ENCODE measurements at regions not wholly inside any gene's neighbourhood (a gene's known extent, or its start where the extent isn't known, plus 50 kb on each side); places are given as distances from the start of the nearest gene placed in this dataset.
A peak's percentile ranks its signal among the peaks of the same experiment; 100 is the strongest.
"Not testable (repeated sequence)": the region's sequence is repeated elsewhere in the genome, so short reads cannot be mapped to it uniquely, and the experiment has no call there.

DNA sequence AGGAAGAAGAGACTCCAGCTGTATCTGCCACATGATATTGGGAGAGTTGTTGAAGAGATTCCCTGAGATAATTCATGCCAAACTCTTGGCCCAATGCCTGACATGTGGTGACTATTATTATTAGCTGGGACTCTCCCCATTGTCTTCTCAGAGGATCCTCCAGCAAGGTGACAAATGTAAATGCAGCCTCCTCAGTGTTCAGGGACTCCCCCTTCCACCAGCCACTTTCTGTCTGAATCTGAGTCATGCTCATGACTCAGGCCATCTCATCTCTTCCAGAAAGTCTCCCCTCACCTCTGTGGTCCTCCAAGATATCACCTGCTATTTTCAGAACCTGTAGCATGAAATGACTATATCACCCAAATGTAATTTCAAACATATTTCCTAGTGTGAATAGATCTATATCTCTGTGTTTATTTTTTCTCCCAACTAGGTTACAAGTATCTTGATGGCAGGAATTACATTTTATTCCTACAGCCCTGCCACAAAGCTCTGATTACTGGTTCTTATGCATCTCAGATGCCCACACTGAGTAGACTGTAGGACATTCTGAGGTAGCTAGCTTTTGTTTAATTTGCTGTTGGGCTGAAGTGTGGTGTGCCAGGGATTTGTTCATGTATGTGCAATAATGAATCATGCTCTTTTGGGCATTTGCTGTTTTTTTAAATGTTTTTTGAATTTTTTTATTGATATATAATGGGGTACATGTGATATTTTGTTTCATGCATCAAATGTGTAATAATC, 126.6 kb upstream of the IL12B start:
- peak; percentile 23 to 25 for DNase-seq (ENCODE audit: low read depth in 2 of 2)

DNA sequence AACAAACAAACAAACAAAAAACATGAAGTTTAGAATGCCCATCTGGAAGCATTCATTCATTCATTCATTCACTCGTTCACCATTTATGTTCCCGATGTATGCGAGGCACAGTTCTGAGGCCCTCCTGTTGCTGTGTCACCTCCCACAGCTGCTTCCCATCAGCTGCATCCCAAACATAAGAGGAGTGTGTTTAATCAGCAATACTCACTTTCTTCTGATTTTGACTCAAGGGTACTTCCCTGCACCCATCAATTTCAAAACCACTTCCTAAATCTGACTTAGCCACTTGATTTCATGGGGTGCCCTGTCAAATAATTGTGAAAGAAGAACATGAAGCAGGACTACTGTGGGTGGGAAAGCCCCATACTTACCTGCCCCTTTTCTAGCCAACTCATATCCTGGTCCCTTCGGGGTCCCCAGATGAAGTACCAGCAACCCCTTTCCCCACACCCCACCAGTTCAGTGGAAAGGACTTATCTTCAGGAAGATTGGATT, 128.0 kb upstream of the IL12B start:
- peak in 1 of 2 donors; percentile 8 for DNase-seq (ENCODE audit: low read depth in 2 of 2)

DNA sequence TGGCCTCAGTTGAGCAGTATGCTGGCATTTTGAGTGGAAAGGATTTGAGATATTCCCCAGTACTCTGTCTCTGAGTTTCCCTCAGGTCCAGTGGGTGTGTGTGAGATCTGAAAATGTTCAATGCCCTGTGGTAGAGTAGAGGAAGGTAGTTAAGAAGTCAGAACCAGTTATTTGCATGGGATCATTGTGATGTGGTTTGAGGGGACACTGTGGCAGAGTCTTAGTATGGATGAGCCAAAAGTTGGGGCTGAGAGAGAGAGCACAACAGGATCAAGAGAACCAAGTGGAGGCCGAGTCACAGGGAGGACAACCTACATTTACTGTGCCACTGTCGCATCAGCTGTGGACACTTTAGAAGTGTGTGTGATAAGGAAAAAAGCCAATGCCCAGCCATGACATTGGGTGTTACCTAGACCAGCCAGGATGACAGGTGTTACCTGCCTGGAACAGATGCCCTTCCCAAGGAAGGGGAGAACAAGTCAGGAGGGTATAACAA, 128.9 kb upstream of the IL12B start:
- no peak for DNase-seq (ENCODE audit: low read depth in 2 of 2)

DNA sequence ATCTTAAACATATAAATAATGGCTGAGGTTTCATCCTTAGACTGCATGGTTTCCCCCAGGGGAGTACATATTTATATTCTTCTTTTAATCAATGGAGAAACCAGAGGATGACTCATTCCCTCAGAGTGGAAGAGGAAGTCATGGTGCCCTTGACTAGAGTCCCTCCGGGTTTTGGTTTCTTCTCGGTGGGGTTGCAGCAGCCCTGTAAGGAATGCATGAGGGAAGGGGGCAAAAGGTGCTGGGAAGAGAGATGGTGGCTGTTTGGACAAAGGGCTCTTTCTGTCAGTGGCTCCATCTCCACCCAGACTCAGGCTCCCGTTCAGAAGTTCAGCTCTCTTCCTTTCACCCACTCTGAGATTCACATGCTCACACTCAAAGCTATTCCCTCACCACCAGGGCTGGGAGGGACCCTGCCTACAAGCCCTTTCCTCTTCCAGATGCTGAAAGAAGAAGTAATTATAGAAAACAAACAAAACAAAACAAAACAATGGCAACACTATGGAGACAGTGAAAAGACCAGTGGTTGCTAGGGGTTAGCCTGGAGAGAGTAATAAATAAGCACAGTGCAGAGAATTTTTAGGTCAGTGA, 129.8 kb upstream of the IL12B start:
- DNase-seq (ENCODE audit: low read depth in 2 of 2) = no peak

DNA sequence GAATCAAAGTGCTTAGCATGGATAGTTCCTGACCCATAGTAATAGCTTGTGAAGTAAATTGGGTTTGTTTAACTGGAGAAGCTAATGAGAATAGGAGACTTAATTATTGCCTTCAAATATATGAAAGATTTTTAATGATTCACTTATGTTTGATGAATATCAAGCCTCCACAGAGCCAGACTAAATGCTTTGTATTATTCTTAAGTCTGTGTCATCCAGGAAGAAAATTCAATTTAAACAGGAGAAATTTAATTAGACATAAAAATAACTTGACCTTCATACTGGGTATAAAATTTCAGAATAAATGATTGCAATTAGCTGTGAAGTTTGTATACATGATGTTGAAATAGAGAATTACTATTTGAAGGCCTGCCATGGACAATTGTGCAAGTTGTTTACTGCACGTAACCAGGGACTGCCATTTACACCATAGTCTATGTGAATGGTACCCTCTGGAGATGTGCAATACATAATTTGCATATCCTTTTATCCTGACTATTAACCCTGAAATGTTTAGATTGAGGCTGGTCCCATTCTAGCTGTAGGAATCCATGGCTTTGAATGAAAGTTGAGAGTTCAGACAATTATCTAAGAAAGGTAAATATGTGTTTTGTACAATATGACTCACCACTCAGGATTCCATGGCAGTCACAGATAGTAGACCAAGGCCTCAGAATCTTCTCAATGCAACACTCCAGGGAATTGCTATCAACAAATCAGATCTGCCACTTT, 133.5 kb upstream of the IL12B start:
- DNase-seq (ENCODE audit: low read depth in 2 of 2) = no peak

DNA sequence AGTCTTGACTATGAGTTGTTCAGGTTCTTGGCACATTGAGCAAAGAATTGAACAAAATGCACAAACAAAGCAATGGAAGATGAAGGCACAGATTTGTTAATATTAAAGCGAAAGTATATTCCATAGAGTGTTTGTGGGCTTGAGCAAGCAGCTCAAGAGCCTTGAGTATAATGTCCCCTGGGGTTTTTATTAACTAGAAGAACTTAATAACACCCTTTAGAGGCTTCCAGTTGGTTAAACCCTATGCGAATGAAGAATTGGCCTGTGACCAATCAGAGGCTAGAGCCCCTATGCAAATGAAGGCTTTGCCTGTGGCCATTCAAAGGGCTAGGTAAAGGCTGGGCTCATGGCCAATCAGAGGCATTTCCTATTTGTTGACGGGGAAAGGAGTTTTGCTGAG, 135.3 kb upstream of the IL12B start:
- no peak for DNase-seq (ENCODE audit: low read depth in 2 of 2)

DNA sequence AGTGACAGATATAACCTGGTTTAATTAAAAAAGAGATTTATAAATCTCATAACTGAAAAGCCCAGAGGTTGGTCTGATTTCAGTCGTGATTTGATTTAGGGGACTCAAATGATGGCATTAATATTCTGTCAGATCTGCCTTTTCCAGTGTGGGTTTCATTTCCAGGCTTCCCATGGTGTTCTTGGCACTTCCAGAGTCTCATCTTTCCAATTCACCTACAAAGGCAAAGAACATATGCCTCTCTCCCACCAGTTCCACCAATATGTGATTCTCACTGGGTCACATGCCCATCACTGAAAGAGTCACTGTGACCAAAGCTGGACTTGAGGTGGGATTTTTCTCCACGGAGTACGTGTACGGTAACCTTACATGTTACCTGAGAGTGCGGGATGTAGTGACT, 137.4 kb upstream of the IL12B start:
- DNase-seq (ENCODE audit: low read depth in 2 of 2) = no peak

DNA sequence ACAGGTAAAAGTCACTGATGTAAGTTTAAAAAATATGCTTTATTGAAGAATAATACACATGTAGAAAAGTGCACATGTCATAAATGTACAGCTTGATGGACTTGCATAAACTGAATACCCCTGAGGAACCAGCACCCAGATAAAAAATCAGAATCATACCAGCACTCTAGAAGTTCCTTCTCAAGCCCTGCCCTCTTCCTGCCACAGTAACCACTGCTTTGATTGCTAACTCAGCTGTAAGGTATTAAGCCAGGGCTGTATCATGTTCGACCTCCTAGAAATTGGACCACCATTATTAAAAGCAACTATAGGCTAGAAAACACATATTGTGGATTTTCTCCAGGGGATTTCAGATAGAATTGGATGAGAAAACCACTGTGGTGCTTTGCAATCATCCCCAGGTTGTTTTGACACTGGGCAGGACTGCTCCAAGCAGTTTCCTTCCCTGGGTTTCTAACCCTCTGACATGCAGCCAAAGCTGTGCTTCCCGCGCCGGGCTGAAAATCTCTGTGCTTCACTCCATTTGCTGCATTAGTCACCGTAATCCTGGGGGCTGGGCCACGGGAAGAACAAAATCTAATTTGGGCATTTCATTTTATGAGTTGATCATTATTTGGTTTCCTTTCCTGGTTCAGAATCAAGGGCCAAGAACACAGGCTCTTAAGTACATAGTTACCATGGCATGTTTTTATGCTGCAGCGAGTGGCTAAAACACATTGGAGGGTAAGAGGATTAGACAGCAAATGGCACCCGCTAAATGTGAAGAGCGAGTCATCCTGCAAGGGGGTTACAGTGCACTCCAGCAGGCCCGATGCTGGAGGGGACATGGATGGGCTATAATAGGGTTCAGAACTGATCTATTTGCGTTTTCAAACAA, 139.4 kb upstream of the IL12B start:
- DNase-seq (ENCODE audit: low read depth in 2 of 2) = no peak

DNA sequence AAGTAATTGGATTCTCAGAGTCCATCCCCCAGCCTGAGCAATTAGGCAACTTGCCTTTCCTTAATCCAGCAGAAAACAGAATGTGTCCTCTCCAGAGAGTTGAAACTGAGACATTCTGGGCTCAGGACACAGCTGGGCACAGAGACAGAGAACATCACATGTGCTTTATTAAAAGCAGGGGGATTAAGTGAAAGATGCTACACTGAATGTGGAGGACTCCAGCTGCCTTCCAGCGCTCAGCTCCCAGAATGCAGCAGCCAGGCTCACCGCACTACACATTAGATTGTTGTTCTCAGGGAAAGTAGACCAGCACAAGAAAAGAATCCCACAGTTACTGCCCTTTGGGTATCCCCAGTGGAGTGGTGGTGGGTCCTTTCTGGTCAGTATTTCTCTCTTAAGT, 141.6 kb upstream of the IL12B start:
- no peak for DNase-seq (ENCODE audit: low read depth in 2 of 2)

DNA sequence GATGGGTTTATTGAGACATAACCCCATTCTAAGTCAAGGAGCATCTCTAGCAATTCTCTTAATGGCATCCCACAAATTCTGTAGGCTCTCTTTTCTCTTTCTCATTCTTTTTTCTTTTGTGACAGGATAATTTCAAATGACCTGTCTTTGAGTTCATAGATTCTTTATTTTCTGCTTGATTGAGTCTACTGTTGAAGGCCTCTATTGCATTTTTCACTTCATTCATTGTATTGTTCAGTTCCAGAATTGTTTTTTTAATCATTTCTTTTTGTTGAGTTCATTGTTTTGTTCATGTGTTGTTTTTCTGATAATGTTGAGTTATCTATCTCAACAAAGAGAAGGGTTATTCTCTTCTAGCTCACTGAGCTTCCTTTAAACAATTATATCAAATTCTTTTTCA, 144.7 kb upstream of the IL12B start:
- no peak for DNase-seq (ENCODE audit: low read depth in 2 of 2)

DNA sequence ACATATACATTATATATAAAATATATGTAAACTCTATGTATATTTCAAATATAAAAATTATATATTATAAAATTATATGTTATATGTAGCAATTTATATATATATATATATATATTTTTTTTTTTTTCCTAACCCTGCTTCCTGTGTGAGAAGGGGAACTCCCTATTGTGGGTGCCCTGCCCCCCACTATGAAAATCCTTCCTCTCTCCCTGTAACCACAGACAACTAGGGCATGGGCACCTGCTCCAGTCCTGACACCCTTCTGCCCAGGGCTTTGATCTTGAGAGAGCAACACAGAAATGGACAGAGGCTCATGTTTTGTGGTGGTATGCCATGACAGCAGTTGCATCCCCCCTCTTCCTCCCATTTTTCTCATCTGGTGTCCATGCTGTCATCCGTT, 148.7 kb upstream of the IL12B start:
- DNase-seq (ENCODE audit: low read depth in 2 of 2) = no peak

DNA sequence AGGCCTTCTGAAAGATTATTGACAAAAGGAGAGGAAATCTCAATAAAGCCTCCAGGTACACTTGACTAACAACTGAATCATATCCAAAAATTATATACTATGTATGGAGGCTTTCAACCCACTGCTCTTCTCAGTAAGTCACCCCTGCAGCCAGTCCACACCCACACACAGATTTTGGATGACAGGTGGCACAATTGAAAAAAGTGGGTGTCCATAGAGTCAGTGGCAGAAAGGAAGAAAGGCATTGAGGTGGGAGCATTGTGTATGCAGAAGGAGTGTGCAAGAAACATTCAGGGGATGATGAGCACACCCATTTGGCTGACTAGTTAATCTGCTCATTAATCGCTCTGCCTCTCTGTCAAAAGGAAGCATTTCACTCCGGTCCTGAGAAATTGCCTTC, 150.6 kb upstream of the IL12B start:
- DNase-seq (ENCODE audit: low read depth in 2 of 2) = no peak

DNA sequence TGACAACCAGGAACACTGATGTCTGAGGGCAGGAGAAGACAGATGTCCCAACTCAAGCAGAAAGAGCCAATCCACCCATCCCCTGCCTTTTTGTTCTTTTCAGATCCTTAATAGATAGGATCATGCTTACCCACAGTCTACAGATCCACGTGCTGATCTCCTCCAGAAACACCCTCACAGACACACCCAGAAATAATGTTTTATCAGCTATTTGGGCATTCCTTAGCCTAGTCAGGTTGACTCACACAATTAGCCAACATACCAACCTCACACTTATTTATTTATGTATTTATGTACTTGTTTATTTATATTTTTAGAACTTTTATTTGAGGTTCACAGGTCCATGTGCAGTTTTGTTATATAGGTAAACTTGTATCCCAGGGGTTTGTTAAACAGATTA, 151.5 kb upstream of the IL12B start:
- no peak for DNase-seq (ENCODE audit: low read depth in 2 of 2)

DNA sequence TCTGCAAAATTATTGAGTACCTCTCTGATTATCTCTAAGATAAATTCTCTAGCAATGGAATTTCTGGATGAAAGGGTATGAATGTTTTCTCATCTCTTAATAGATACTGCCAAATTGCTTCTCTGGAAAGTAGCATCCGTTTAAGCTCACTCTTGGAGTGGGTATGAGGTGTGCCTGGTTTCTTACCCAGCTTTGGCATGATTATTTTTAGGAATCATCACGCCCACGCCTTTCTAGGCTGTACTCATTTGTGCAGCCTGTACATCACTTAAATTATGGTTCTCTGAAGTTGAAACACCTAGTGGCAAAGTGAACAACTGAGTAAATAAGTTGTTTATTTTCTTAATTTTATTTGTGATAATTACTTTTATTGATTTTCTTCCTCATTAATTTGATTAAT, 156.5 kb upstream of the IL12B start:
- DNase-seq (ENCODE audit: low read depth in 2 of 2) = no peak

DNA sequence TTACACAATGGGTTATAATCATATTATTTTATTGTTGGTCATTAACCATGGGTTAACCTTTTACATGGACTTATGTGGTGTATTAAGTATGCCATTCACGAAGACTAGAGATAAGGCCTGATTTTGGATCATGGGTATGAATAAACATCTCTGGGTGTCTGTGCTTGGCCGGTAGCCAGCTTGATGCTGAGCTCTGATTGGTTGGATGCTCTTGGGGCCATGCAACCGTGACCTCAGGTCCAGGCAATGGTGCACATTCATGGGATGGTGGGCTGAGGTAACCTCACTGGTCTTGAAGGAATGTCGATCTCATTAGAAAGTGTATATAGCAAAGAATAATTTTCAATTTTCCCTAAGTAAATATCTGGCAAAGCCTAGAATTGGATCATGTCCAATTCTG, 158.2 kb upstream of the IL12B start:
- DNase-seq (ENCODE audit: low read depth in 2 of 2) = no peak

DNA sequence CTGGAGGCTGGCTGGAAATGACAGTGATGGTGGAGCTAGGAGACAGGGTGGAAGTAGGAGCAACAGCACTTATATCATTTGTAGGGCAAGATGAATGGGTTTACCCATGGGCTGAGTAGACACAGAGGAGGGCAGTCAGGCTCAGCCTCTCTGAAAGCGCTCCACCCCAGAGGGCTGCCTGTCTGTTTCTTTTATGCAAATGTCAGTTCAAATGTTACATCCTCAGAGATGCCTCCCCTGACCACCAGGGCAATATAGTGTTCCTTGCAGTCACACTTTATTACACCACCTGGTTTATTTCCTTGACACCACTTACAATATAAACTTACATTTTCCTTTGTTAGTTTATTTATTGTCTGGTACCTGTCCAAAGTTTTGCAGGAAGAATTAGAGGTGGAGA, 159.5 kb upstream of the IL12B start:
- DNase-seq (ENCODE audit: low read depth in 2 of 2) = no peak

DNA sequence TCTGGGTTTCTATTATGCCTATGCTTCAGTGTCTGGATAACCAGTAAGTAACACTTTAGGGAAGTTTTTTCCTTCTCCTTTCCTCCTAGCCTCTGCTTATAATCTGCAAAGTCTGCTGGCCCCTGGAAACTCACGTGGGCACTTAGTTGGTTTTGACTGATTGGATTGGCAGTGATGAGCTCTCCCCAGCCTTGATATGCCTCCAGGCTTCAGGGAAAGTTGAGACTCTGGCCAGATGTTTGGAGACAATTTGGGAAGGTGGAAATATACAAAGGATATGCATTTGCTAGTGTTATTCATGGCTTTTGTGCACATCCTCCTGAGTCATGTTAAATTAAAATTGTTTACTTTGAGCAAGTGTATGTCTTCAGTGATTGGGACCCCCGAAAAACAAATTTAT, 160.2 kb upstream of the IL12B start:
- no peak for DNase-seq (ENCODE audit: low read depth in 2 of 2)

DNA sequence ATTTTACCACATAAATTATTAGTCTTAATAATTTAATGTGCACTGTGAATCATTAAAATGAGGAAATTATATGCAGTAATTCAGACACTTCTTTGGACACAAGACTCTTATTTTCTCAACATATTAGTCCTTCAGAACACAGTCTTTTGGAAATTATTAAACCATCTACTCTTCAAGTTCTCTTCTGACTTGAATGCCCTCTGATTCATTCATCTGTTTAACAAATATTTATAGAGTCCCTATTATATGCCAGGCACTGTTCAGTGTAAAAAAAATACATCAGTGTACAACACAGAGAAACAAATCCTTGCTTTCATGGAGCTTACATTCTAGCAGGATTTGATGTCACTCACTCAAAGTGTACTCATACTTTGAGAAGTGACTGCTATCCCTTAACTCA, 163.4 kb upstream of the IL12B start:
- DNase-seq (ENCODE audit: low read depth in 2 of 2) = no peak

DNA sequence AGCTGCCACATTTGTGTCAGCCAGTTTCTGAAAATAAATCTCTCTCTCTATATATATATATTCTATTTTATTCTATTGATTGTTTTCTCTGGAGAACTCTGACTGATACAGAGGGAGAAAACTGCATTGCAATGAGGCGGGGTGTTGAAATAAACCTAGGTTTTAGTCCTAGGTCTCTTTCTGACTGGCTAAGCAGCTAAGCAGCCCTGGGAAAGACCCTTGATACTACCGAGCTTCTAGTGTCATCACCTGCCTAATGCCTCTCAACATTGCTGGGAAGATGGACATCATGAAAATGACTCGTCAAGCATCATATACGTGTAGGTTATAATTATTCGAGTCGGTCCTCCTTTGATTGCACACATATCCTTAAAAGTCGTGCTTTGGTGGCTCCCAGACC, 166.5 kb upstream of the IL12B start:
- DNase-seq (ENCODE audit: low read depth in 2 of 2) = no peak

DNA sequence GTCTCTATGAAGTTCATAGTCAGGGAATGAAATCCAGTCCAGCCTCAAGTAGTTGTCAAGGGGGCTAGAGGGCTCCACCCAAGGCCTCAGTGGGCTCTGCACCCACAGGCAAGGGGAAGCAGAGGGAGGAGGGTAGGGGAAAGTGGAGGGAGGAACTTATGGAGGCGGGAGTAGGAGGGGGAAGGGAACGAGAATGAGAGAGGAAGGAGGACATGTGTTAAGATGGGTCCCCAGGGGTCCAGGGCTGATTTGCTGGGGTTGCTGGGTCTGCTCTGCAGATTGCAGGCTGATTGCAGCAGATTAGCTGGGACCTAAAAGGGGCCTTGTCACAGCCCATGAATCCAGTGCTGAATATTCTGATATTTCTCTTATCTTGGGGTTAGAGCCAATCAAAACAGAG, 166.9 kb upstream of the IL12B start:
- DNase-seq (ENCODE audit: low read depth in 2 of 2) = no peak

DNA sequence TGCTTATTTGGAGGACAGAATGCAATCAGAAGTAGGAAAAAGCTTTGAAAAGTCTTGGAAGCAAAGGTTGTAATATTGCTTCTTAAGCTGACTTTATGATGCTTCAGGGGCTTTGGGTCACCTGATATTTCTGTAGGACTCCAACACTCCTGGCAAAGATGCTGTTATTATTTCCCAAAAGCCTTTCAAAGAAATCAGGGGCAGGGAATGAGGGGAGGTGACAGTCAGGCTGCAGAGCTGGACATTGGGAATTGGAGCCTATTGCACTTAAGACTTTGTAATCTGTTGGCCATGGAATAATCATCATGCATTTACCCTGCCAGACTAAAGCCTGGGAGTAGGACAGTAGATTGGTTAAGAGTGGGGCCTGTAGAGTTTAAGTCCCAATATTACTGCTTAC, 168.3 kb upstream of the IL12B start:
- DNase-seq (ENCODE audit: low read depth in 2 of 2) = no peak

DNA sequence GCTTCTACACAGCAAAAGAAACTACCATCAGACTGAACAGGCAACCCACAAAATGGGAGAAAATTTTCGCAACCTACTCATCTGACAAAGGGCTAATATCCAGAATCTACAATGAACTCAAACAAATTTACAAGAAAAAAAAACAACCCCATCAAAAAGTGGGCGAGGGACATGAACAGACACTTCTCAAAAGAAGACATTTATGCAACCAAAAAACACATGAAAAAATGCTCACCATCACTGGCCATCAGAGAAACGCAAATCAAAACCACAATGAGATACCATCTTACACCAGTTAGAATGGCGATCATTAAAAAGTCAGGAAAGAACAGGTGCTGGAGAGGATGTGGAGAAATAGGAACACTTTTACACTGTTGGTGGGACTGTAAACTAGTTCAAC, 171.8 kb upstream of the IL12B start:
- not testable (repeated sequence) for DNase-seq (ENCODE audit: low read depth in 2 of 2)
